Endodermal cell (in vitro differentiated cells): ENCODE measurements at regions not wholly inside any gene's neighbourhood (a gene's known extent, or its start where the extent isn't known, plus 50 kb on each side); places are given as distances from the start of the nearest gene placed in this dataset.
"Not testable (repeated sequence)": the region's sequence is repeated elsewhere in the genome, so short reads cannot be mapped to it uniquely, and the experiment has no call there.

Experiments
- DNase-seq: peaks from one replicate; pipeline ENCODE4 v3.0.0-alpha.2; 2017
- H3K27ac ChIP-seq: 2 replicates; pipeline ENCODE4 v1.5.1; 2013; ENCODE audit warnings: mild to moderate bottlenecking, low read depth, low read length, moderate library complexity
- H3K27me3 ChIP-seq: 2 replicates; pipeline ENCODE4 v1.6.1; 2013; ENCODE audit warnings: mild to moderate bottlenecking, low read length, moderate library complexity; ENCODE audit not compliant: insufficient read depth, control insufficient read depth, poor library complexity, severe bottlenecking
- H3K36me3 ChIP-seq: 2 replicates; pipeline ENCODE4 v1.7.0; 2013; ENCODE audit warnings: mild to moderate bottlenecking, low read length, moderate library complexity; ENCODE audit not compliant: control insufficient read depth, insufficient read depth
- H3K4me1 ChIP-seq: one replicate; pipeline ENCODE4 v1.7.0; 2013; ENCODE audit warnings: low read length; ENCODE audit not compliant: control insufficient read depth, insufficient read depth
- H3K4me3 ChIP-seq: 2 replicates; pipeline ENCODE4 v1.5.1; 2013; ENCODE audit warnings: mild to moderate bottlenecking, low read length, moderate library complexity
- H3K9ac ChIP-seq: 2 replicates; pipeline ENCODE4 v1.6.1; 2013; ENCODE audit warnings: mild to moderate bottlenecking, low read length, moderate library complexity; ENCODE audit not compliant: poor library complexity, severe bottlenecking; ENCODE audit errors: extremely low read depth
- H3K9me3 ChIP-seq: 2 replicates; pipeline ENCODE4 v1.6.1; 2013; ENCODE audit warnings: mild to moderate bottlenecking, low read length, moderate library complexity; ENCODE audit not compliant: control insufficient read depth
- H3K27ac Mint-ChIP-seq: 2 replicates; pipeline ENCODE4 v1.8.0; 2020; ENCODE audit warnings: mixed read lengths
- H3K27me3 Mint-ChIP-seq: 2 replicates; pipeline ENCODE4 v1.8.0; 2021; ENCODE audit warnings: mild to moderate bottlenecking, mixed read lengths; ENCODE audit not compliant: insufficient read depth
- H3K36me3 Mint-ChIP-seq: 2 replicates; pipeline ENCODE4 v1.8.0; 2020; ENCODE audit warnings: low read depth, mixed read lengths
- H3K4me1 Mint-ChIP-seq: 2 replicates; pipeline ENCODE4 v1.8.0; 2020; ENCODE audit warnings: mixed read lengths
- H3K4me3 Mint-ChIP-seq: 2 replicates; pipeline ENCODE4 v1.8.0; 2020; ENCODE audit warnings: mild to moderate bottlenecking, moderate library complexity, mixed read lengths
- H3K9me3 Mint-ChIP-seq: 2 replicates; pipeline ENCODE4 v1.8.0; 2020; ENCODE audit warnings: mild to moderate bottlenecking, mixed read lengths
- CTCF ChIP-seq: fragments of 200-600 bp; sonication (generic); conservative IDR thresholded peaks from 2 replicates; pipeline ENCODE4 v1.5.0; 2021; ENCODE audit warnings: antibody characterized with exemption, mild to moderate bottlenecking
- WGBS, 2 experiments: methylation state at CpG; one replicate each; pipeline versions ENCODE4 v1.1.5 to v1.1.7; 2013; ENCODE audit warnings: missing lambda C conversion rate in 2 of 2, mixed read lengths in 1 of 2; ENCODE audit not compliant: insufficient coverage in 1 of 2, insufficient read length in 1 of 2; 5-methylcytosine and 5-hydroxymethylcytosine counted together

- no peak overlapping the region for H3K9ac ChIP-seq
- no peak overlapping the region for H3K27ac ChIP-seq
- no peaks in the 10 kb centered on the region for H3K4me1 Mint-ChIP-seq
- H3K36me3 Mint-ChIP-seq, result peaks cover 18% of the 10 kb centered on the region
- no peaks in the 10 kb centered on the region for H3K27me3 ChIP-seq
- no peaks in the 10 kb centered on the region for H3K27me3 Mint-ChIP-seq
- no peak overlapping the region for H3K4me3 Mint-ChIP-seq
- no peaks in the 10 kb centered on the region for H3K4me1 ChIP-seq
- peaks cover 42% of the 10 kb centered on the region for H3K9me3 ChIP-seq
- no peak for DNase-seq
- no peak overlapping the region for H3K4me3 ChIP-seq
- no peak overlapping the region for H3K27ac Mint-ChIP-seq
- no peaks in the 10 kb centered on the region for H3K36me3 ChIP-seq
- H3K9me3 Mint-ChIP-seq, result peaks cover 33% of the 10 kb centered on the region
- WGBS, 2 experiments, result 62 to 100% methylated on average over 2 to 3 of the region's 3 CpGs
- TF ChIP-seq CTCF, result no peak
Observed at GRCh38 chr3:191982481-191982880, 521.5 kb downstream of the PYDC2 start.

- Histone ChIP-seq H3K36me3 (no peaks in the 10 kb centered on the region), H3K4me3 (no peak overlapping the region), H3K9me3 (peaks cover 19% of the 10 kb centered on the region), H3K27me3 (no peaks in the 10 kb centered on the region), H3K4me1 (no peaks in the 10 kb centered on the region), H3K27ac (no peak overlapping the region), H3K9ac (no peak overlapping the region)
- Mint-ChIP-seq H3K27me3 (no peaks in the 10 kb centered on the region), H3K9me3 (peaks cover 24% of the 10 kb centered on the region), H3K36me3 (peaks cover 7% of the 10 kb centered on the region), H3K4me3 (no peak overlapping the region), H3K27ac (no peak overlapping the region), H3K4me1 (no peaks in the 10 kb centered on the region)
- no peak for TF ChIP-seq CTCF
- DNase-seq, result no peak
- 96 to 100% methylated on average over 2 to 3 of the region's 3 CpGs for WGBS, 2 experiments
Observed at GRCh38 chr3:191985691-191986090, 524.7 kb downstream of the PYDC2 start.

GRCh38 chr3:191987831-191988350 is 526.9 kb downstream of the PYDC2 start:
- Histone ChIP-seq H3K27me3 (no peaks in the 10 kb centered on the region), H3K36me3 (no peaks in the 10 kb centered on the region), H3K4me3 (no peak overlapping the region), H3K9ac (no peak overlapping the region), H3K27ac (no peak overlapping the region), H3K9me3 (peaks cover 28% of the 10 kb centered on the region), H3K4me1 (no peaks in the 10 kb centered on the region)
- Mint-ChIP-seq H3K9me3 (peaks cover 41% of the 10 kb centered on the region), H3K27ac (no peak overlapping the region), H3K27me3 (no peaks in the 10 kb centered on the region), H3K4me1 (no peaks in the 10 kb centered on the region), H3K4me3 (no peak overlapping the region), H3K36me3 (peaks cover 21% of the 10 kb centered on the region)
- 90% methylated on average over 1 of the region's 1 CpG; no CpG with 5 or more reads in 1 of the 2 experiments for WGBS, 2 experiments
- no peak for DNase-seq
- TF ChIP-seq CTCF, result no peak

- Mint-ChIP-seq H3K36me3 (peaks cover 60% of the 10 kb centered on the region), H3K4me1 (peaks cover 16% of the 10 kb centered on the region), H3K9me3 (peaks cover 77% of the 10 kb centered on the region)
- 67 to 86% methylated on average over 1 to 3 of the region's 4 CpGs for WGBS, 2 experiments
- H3K27me3 ChIP-seq, DNase-seq, H3K9ac ChIP-seq, H3K4me3 Mint-ChIP-seq, H3K27me3 Mint-ChIP-seq, H3K27ac Mint-ChIP-seq, H3K4me3 ChIP-seq, H3K36me3 ChIP-seq, H3K4me1 ChIP-seq, H3K27ac ChIP-seq: not testable (repeated sequence)
- peaks cover 76% of the 10 kb centered on the region for H3K9me3 ChIP-seq
Observed at GRCh38 chr3:191993952-191994351, 533.0 kb downstream of the PYDC2 start.
